Activated CD4-positive, alpha-beta T cell treated with anti-CD3 and anti-CD28 coated beads, Interleukin-2, amount 50 U/mL, for 48 hours (primary cell): ENCODE measurements at regions not wholly inside any gene's neighbourhood (a gene's known extent, or its start where the extent isn't known, plus 50 kb on each side); places are given as distances from the start of the nearest gene placed in this dataset.

Source experiments
- DNase-seq, 2 experiments: peaks; one replicate each; pipeline ENCODE4 v3.0.0-alpha.2; 2020

DNA sequence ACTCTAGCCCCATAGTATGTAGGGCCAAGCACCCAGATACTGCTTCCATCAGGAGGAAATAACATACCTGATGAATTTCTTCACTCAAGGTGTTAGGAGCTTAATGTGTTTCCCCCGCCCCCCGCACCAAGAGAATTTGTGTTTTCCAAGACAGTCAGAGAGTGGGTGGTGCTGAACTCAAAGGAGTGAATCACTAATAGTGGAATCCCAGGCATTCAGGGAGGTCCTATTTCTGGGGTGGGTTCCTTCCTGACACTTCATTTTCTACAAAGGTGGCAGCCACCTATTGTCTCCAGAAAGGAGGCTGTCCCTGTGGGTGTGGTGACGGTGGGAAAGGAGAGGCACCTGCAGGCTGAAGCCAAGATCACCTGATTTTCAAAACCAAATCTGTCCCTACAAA, 50.8 kb upstream of the ELF5 start:
- DNase-seq: no peak

- no peak for DNase-seq
Observed at GRCh38 chr11:34564807-34565241, 51.2 kb upstream of the ELF5 start.

DNA sequence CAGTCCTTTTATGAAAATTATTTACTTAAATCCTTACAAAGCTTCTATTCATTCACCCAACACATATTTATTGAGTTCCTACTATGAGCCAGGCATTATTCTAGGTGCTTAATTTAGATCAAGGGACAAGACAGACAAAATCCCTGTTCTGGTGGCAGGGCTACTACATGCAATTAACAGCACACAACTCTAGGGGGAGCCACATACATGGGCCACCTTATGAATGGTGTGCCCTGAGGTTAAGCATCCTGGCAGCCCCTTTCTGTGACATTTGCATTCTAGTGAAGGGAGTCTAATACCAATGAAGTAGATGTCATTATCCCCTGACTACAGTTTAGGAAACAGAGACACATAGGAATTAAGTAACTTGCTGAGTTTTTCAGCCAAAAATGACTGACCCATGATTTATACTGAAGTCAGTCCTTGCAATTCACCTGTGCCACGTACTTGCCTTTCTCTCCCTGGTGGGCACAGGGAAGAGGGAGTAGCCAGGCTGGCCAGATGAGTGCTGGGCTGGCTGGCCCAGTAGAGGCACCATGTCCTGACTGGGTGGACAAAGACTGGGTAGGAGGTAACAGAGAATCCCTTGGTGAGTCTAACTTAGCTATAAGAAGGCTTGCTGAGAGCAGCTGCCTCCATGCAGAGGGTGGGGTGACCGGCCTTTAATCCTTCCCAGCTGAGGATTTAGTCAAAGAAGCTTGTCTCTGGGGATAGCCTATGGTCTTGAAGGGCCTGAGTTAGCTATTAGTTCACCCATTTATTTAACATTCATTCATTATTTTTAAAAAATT, 52.0 kb upstream of the ELF5 start:
- DNase-seq: peak in 1 of 2 experiments; percentile 10

DNA sequence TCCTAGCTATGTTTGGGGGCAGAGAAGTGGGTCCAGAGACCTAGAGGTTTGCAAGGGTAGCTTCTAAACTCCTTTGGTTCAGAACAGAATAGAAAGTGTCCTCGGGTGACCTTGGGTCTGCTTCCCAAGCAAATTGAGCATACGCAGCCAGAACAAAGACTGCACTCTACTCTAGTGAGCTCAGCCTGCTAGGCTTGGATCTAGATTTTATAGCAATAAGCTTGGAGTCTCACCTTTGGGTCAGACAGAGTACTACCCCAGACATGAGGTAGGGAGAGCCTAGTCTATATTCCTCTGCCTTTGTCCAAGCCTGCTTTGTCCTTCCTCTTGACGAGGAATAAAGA, 52.6 kb upstream of the ELF5 start:
- no peak for DNase-seq

DNA sequence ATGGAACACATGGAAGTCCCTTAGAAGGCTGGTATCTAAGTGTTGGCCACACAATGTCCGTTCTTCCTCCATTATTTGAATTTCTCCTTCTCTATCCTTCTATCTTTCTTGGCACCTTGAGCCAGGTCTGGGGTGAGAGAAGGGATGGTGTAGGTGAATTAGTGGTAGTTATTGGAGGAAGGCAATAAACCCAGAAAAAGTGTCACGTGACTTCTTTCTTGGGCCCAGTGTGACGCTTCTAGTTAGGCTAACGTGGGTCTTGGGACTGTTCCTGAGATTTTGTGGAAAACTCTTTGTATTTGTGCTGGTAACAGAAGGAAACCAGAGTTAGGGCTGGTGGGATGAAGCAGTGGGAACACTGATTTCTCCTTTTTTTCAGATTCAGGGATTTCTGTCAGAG, 53.1 kb upstream of the ELF5 start:
- no peak for DNase-seq

DNA sequence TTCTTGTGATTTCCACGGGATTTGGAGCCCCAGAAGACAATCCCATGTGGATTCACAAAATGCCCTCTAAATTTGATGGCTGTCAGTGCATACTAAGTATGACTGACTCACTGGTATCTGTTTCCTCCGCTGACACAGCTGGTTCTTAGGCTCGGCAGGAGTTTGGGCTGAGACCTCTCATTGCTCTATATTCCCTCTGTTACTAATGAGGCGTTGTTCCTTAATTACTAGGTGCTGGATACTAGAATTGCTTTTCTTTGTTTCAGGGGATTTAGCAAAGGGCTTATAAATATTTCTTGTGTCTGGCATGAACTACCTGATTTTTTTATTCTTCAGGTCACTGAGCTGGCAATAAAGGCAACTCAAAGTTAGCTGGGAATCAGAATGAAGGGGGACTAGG, 53.2 kb upstream of the EHF start:
- no peak for DNase-seq

DNA sequence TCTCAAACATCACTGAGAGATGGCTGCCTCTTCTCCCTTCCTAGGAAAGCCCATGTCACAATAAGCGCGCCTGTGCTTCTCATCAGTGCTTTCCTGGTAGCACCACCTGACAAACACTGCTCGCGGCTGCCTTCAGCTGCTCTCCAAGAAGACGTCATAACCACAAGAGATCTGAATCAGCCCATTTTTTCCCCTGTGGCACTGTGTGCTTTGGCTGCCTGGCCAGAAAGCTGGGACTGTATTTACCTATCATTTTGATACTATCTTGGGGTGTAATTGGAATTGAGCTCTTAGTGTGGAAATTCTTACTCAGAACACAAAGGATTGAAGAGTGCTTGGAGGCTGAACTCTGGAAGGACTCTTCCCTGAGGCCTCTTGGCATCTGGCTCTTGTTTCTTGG, 50.3 kb upstream of the EHF start:
- peak; percentile 21 to 24 for DNase-seq
